Spleen (tissue), 7 donors: ENCODE measurements at regions not wholly inside any gene's neighbourhood (a gene's known extent, or its start where the extent isn't known, plus 50 kb on each side); places are given as distances from the start of the nearest gene placed in this dataset.

ENCODE experiments used
- POLR2A ChIP-seq, 3 donors: fragments of 450-650 bp; IDR thresholded peaks; one replicate each; pipeline ENCODE4 v1.5.1; 2017; ENCODE audit warnings: antibody characterized with exemption in 3 of 3, mild to moderate bottlenecking in 1 of 3
- POLR2AphosphoS5 ChIP-seq, 3 donors: sonication (generic); formaldehyde crosslinking; IDR thresholded peaks; one replicate each; pipeline ENCODE4 v1.5.1; 2017; ENCODE audit warnings: antibody characterized with exemption in 3 of 3
- TF ChIP-seq, protein P1 (sequence below), 11 experiments: fragments of 200-600 bp in 7 of 11; fragments of 450-650 bp in 4 of 11; sonication (generic) in 4 of 11; IDR thresholded peaks in 8 of 11; conservative IDR thresholded peaks in 3 of 11; 1 replicate in 7 of 11; 2 replicates in 4 of 11; pipeline versions ENCODE4 v1.4.0 to v1.8.0; 2016 to 2021; ENCODE audit warnings: antibody characterized with exemption in 11 of 11, inconsistent platforms in 4 of 11, mild to moderate bottlenecking in 1 of 11
- donor health status: DM: no; HTN: no; CAD: no; lungs with moderate emphysema.
- donor health status: DM: no; HTN: no; CAD: no.
- donor health status: DM: no; HTN: no; CAD: no.

DNA sequence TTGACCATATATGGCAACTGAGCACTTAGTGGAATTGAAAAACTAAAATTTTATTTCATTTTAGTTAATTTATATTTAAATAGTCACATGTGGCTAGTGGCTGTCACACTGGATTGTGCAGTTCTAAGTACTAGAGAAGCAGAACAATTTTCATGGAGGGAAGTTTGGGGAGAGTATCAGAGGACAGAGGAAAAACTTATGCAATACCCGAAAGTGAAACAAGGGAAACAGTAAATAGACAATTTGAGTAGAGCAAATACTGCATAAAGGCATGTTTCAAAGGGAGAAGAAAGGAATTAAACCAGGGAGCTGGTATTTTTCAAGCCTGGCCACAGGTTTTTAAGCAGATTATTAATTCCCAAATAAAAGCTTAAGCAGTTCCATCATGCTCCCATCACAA lies 590.5 kb upstream of the RORB start:
- TF ChIP-seq, protein P1, sequence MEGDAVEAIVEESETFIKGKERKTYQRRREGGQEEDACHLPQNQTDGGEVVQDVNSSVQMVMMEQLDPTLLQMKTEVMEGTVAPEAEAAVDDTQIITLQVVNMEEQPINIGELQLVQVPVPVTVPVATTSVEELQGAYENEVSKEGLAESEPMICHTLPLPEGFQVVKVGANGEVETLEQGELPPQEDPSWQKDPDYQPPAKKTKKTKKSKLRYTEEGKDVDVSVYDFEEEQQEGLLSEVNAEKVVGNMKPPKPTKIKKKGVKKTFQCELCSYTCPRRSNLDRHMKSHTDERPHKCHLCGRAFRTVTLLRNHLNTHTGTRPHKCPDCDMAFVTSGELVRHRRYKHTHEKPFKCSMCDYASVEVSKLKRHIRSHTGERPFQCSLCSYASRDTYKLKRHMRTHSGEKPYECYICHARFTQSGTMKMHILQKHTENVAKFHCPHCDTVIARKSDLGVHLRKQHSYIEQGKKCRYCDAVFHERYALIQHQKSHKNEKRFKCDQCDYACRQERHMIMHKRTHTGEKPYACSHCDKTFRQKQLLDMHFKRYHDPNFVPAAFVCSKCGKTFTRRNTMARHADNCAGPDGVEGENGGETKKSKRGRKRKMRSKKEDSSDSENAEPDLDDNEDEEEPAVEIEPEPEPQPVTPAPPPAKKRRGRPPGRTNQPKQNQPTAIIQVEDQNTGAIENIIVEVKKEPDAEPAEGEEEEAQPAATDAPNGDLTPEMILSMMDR (IDR thresholded peaks at IDR 0.05 in 8 of 11, conservative IDR thresholded peaks at IDR 0.05 in 3 of 11): no peak
- TF ChIP-seq POLR2AphosphoS5 (IDR thresholded peaks at IDR 0.05): no peak
- TF ChIP-seq POLR2A (IDR thresholded peaks at IDR 0.05): no peak
